GM19240 (cell line): ENCODE measurements at regions not wholly inside any gene's neighbourhood (a gene's known extent, or its start where the extent isn't known, plus 50 kb on each side); places are given as distances from the start of the nearest gene placed in this dataset.
"Not testable (repeated sequence)": the region's sequence is repeated elsewhere in the genome, so short reads cannot be mapped to it uniquely, and the experiment has no call there.

Experiments used
- DNase-seq: peaks from one replicate; pipeline ENCODE4 v3.0.0; 2011; ENCODE audit warnings: low spot score; ENCODE audit not compliant: insufficient read length

GRCh38 chr3:170657312-170657711, 71.4 kb upstream of the SLC7A14 start:
- no peak for DNase-seq

- DNase-seq: no peak
These were observed 70.4 kb upstream of the SLC7A14 start for GRCh38 chr3:170656284-170656683.

GRCh38 chr3:170653801-170654200, 67.9 kb upstream of the SLC7A14 start:
- no peak for DNase-seq

- no peak for DNase-seq
These were observed 65.5 kb upstream of the SLC7A14 start for GRCh38 chr3:170651260-170651845.

- DNase-seq: not testable (repeated sequence)
These were observed 64.7 kb upstream of the SLC7A14 start for GRCh38 chr3:170650557-170650956.

GRCh38 chr3:170644711-170645110, 58.8 kb upstream of the SLC7A14 start:
- no peak for DNase-seq

- no peak for DNase-seq
These were observed 58.0 kb upstream of the SLC7A14 start for GRCh38 chr3:170643831-170644230.

GRCh38 chr3:170642882-170643601, 57.2 kb upstream of the SLC7A14 start:
- no peak for DNase-seq

GRCh38 chr3:170641510-170642236, 55.8 kb upstream of the SLC7A14 start:
- DNase-seq: no peak

GRCh38 chr3:170640737-170641171, 54.9 kb upstream of the SLC7A14 start:
- DNase-seq: no peak

GRCh38 chr3:170638988-170639387, 53.1 kb upstream of the SLC7A14 start:
- DNase-seq: no peak

- no peak for DNase-seq
These were observed 51.4 kb upstream of the SLC7A14 start for GRCh38 chr3:170637306-170637705.

- no peak for DNase-seq
These were observed 50.6 kb upstream of the SLC7A14 start for GRCh38 chr3:170636400-170636973.
